Thyroid gland (tissue), 4 donors: ENCODE measurements at regions not wholly inside any gene's neighbourhood (a gene's known extent, or its start where the extent isn't known, plus 50 kb on each side); places are given as distances from the start of the nearest gene placed in this dataset.

ENCODE experiments used
- CTCF ChIP-seq, 6 experiments: fragments of 200-600 bp in 3 of 6; fragments of 450-650 bp in 3 of 6; sonication (generic) in 3 of 6; IDR thresholded peaks; one replicate each; pipeline ENCODE4 v1.5.1; 2016 to 2019; ENCODE audit warnings: antibody characterized with exemption in 6 of 6, mild to moderate bottlenecking in 2 of 6, inconsistent platforms in 1 of 6, moderate library complexity in 1 of 6
- POLR2A ChIP-seq, 2 donors: fragments of 450-650 bp; IDR thresholded peaks; one replicate each; pipeline ENCODE4 v1.6.1; 2017; ENCODE audit warnings: antibody characterized with exemption in 2 of 2, mild to moderate bottlenecking in 2 of 2, moderate library complexity in 1 of 2

- no peak for TF ChIP-seq CTCF (IDR thresholded peaks at IDR 0.05)
- TF ChIP-seq POLR2A (IDR thresholded peaks at IDR 0.05): no peak
Measured at GRCh38 chr5:2106721-2107120, 224.0 kb upstream of the IRX4 start.
